ENCODE measurements at regions not wholly inside any gene's neighbourhood (a gene's known extent, or its start where the extent isn't known, plus 50 kb on each side); places are given as distances from the start of the nearest gene placed in this dataset.

GRCh38 chr19:30152510-30153291 lies 210.7 kb downstream of the URI1 start:
- TF ChIP-seq CTCF (IDR thresholded peaks at IDR 0.05) (no peak), POLR2A (IDR thresholded peaks at IDR 0.05) (no peak), EP300 (IDR thresholded peaks at IDR 0.05) (no peak)
